ENCODE measurements at regions not wholly inside any gene's neighbourhood (a gene's known extent, or its start where the extent isn't known, plus 50 kb on each side); places are given as distances from the start of the nearest gene placed in this dataset.

GRCh38 chr6:53419026-53419425, 70.3 kb upstream of the ELOVL5 start:
- no peak for TF ChIP-seq FOXP2 (optimal IDR thresholded peaks at IDR 0.05; ENCODE audit: borderline replicate concordance, extremely low read depth, extremely low read length, insufficient read depth)
- no peak for TF ChIP-seq TAF1 (IDR thresholded peaks at IDR 0.05; ENCODE audit: borderline replicate concordance, insufficient read depth, low read length)
- no peak for TF ChIP-seq SIN3A (IDR thresholded peaks at IDR 0.05; ENCODE audit: borderline replicate concordance, insufficient read depth, low read length)
- TF ChIP-seq POLR2AphosphoS5 (IDR thresholded peaks at IDR 0.05; ENCODE audit: low read depth, low read length), result no peak
- TF ChIP-seq REST (IDR thresholded peaks at IDR 0.05; ENCODE audit: insufficient read depth in 1 of 2, low read depth in 2 of 2, low read length in 2 of 2), result no peak

- no peak for TF ChIP-seq REST (IDR thresholded peaks at IDR 0.05; ENCODE audit: insufficient read depth in 1 of 2, low read depth in 2 of 2, low read length in 2 of 2)
- TF ChIP-seq POLR2AphosphoS5 (IDR thresholded peaks at IDR 0.05; ENCODE audit: low read depth, low read length), result no peak
- no peak for TF ChIP-seq SIN3A (IDR thresholded peaks at IDR 0.05; ENCODE audit: borderline replicate concordance, insufficient read depth, low read length)
- no peak for TF ChIP-seq FOXP2 (optimal IDR thresholded peaks at IDR 0.05; ENCODE audit: borderline replicate concordance, extremely low read depth, extremely low read length, insufficient read depth)
- no peak for TF ChIP-seq TAF1 (IDR thresholded peaks at IDR 0.05; ENCODE audit: borderline replicate concordance, insufficient read depth, low read length)
Measured at GRCh38 chr6:53418288-53418687, 69.5 kb upstream of the ELOVL5 start.

- TF ChIP-seq REST (IDR thresholded peaks at IDR 0.05; ENCODE audit: insufficient read depth in 1 of 2, low read depth in 2 of 2, low read length in 2 of 2), result no peak
- TF ChIP-seq SIN3A (IDR thresholded peaks at IDR 0.05; ENCODE audit: borderline replicate concordance, insufficient read depth, low read length), result no peak
- TF ChIP-seq POLR2AphosphoS5 (IDR thresholded peaks at IDR 0.05; ENCODE audit: low read depth, low read length), result no peak
- TF ChIP-seq TAF1 (IDR thresholded peaks at IDR 0.05; ENCODE audit: borderline replicate concordance, insufficient read depth, low read length), result no peak
- no peak for TF ChIP-seq FOXP2 (optimal IDR thresholded peaks at IDR 0.05; ENCODE audit: borderline replicate concordance, extremely low read depth, extremely low read length, insufficient read depth)
Measured at GRCh38 chr6:53417141-53417540, 68.4 kb upstream of the ELOVL5 start.

GRCh38 chr6:53413326-53413725, 64.6 kb upstream of the ELOVL5 start:
- no peak for TF ChIP-seq TAF1 (IDR thresholded peaks at IDR 0.05; ENCODE audit: borderline replicate concordance, insufficient read depth, low read length)

GRCh38 chr6:53412751-53413150, 64.0 kb upstream of the ELOVL5 start:
- TF ChIP-seq SIN3A (IDR thresholded peaks at IDR 0.05; ENCODE audit: borderline replicate concordance, insufficient read depth, low read length), result no peak
- TF ChIP-seq POLR2AphosphoS5 (IDR thresholded peaks at IDR 0.05; ENCODE audit: low read depth, low read length), result no peak
- TF ChIP-seq REST (IDR thresholded peaks at IDR 0.05; ENCODE audit: insufficient read depth in 1 of 2, low read depth in 2 of 2, low read length in 2 of 2), result no peak
- no peak for TF ChIP-seq TAF1 (IDR thresholded peaks at IDR 0.05; ENCODE audit: borderline replicate concordance, insufficient read depth, low read length)
- no peak for TF ChIP-seq FOXP2 (optimal IDR thresholded peaks at IDR 0.05; ENCODE audit: borderline replicate concordance, extremely low read depth, extremely low read length, insufficient read depth)

Data from PFSK-1 (cell line).